ENCODE measurements at regions not wholly inside any gene's neighbourhood (a gene's known extent, or its start where the extent isn't known, plus 50 kb on each side); places are given as distances from the start of the nearest gene placed in this dataset.

GRCh38 chr9:90552317-90552716 lies 90.3 kb downstream of the DIRAS2 start:
- Histone ChIP-seq H3K4me3 (ENCODE audit: insufficient read depth, low read depth, low read length) (no peak overlapping the region), H3K9me3 (ENCODE audit: control insufficient read depth, low read length) (no peaks in the 10 kb centered on the region), H3K27ac (ENCODE audit: insufficient read depth, low read depth, low read length, poor library complexity, severe bottlenecking) (no peak overlapping the region), H3K4me1 (ENCODE audit: control insufficient read depth, insufficient read depth, low read length) (no peaks in the 10 kb centered on the region), H3K27me3 (ENCODE audit: control insufficient read depth, insufficient read depth, low read length, poor library complexity, severe bottlenecking) (no peaks in the 10 kb centered on the region), H3K36me3 (ENCODE audit: control insufficient read depth, insufficient read depth, low read length) (no peaks in the 10 kb centered on the region)
- WGBS, 2 experiments, result 90 to 94% methylated on average over 1 of the region's 1 CpG

- no peaks in the 10 kb centered on the region for H3K27me3 ChIP-seq (ENCODE audit: control insufficient read depth, insufficient read depth, low read length, poor library complexity, severe bottlenecking)
- 95 to 97% methylated on average over 6 to 7 of the region's 7 CpGs for WGBS, 2 experiments
- H3K27ac ChIP-seq (ENCODE audit: insufficient read depth, low read depth, low read length, poor library complexity, severe bottlenecking), result no peak overlapping the region
- no peak overlapping the region for H3K4me3 ChIP-seq (ENCODE audit: insufficient read depth, low read depth, low read length)
- H3K36me3 ChIP-seq (ENCODE audit: control insufficient read depth, insufficient read depth, low read length), result no peaks in the 10 kb centered on the region
- no peaks in the 10 kb centered on the region for H3K4me1 ChIP-seq (ENCODE audit: control insufficient read depth, insufficient read depth, low read length)
- no peaks in the 10 kb centered on the region for H3K9me3 ChIP-seq (ENCODE audit: control insufficient read depth, low read length)
Observed at GRCh38 chr9:90555351-90556057, 87.1 kb downstream of the DIRAS2 start.

- Histone ChIP-seq H3K27me3 (ENCODE audit: control insufficient read depth, insufficient read depth, low read length, poor library complexity, severe bottlenecking) (no peaks in the 10 kb centered on the region), H3K27ac (ENCODE audit: insufficient read depth, low read depth, low read length, poor library complexity, severe bottlenecking) (no peak overlapping the region), H3K36me3 (ENCODE audit: control insufficient read depth, insufficient read depth, low read length) (no peaks in the 10 kb centered on the region), H3K4me3 (ENCODE audit: insufficient read depth, low read depth, low read length) (no peak overlapping the region), H3K9me3 (ENCODE audit: control insufficient read depth, low read length) (no peaks in the 10 kb centered on the region), H3K4me1 (ENCODE audit: control insufficient read depth, insufficient read depth, low read length) (no peaks in the 10 kb centered on the region)
- 90 to 93% methylated on average over 4 of the region's 5 CpGs for WGBS, 2 experiments
Observed at GRCh38 chr9:90556897-90557675, 85.5 kb downstream of the DIRAS2 start.

- Histone ChIP-seq H3K27me3 (ENCODE audit: control insufficient read depth, insufficient read depth, low read length, poor library complexity, severe bottlenecking) (no peaks in the 10 kb centered on the region), H3K36me3 (ENCODE audit: control insufficient read depth, insufficient read depth, low read length) (no peaks in the 10 kb centered on the region), H3K4me3 (ENCODE audit: insufficient read depth, low read depth, low read length) (no peak overlapping the region), H3K4me1 (ENCODE audit: control insufficient read depth, insufficient read depth, low read length) (no peaks in the 10 kb centered on the region), H3K27ac (ENCODE audit: insufficient read depth, low read depth, low read length, poor library complexity, severe bottlenecking) (no peak overlapping the region), H3K9me3 (ENCODE audit: control insufficient read depth, low read length) (no peaks in the 10 kb centered on the region)
- WGBS, 2 experiments, result 90 to 93% methylated on average over 9 of the region's 9 CpGs
Observed at GRCh38 chr9:90559075-90560073, 83.2 kb downstream of the DIRAS2 start.
